GM21390 (cell line): ENCODE measurements at regions not wholly inside any gene's neighbourhood (a gene's known extent, or its start where the extent isn't known, plus 50 kb on each side); places are given as distances from the start of the nearest gene placed in this dataset.

Experiments
- ATAC-seq: cut with Tn5 transposase; IDR thresholded peaks from one replicate; pipeline ENCODE4 v1.9.1; 2021; ENCODE audit not compliant: unreplicated experiment

- ATAC-seq: no peak
Measured at GRCh38 chr18:70489571-70489970, 200.7 kb downstream of the SOCS6 start.

GRCh38 chr18:70469916-70470315 is 181.1 kb downstream of the SOCS6 start:
- no peak for ATAC-seq

- no peak for ATAC-seq
Measured at GRCh38 chr18:70468861-70469547, 180.2 kb downstream of the SOCS6 start.

GRCh38 chr18:70464343-70465114 is 175.7 kb downstream of the SOCS6 start:
- ATAC-seq: no peak

GRCh38 chr18:70463085-70463484 is 174.2 kb downstream of the SOCS6 start:
- ATAC-seq: no peak

GRCh38 chr18:70462078-70462439 is 173.2 kb downstream of the SOCS6 start:
- no peak for ATAC-seq

GRCh38 chr18:70461323-70462077 is 172.7 kb downstream of the SOCS6 start:
- no peak for ATAC-seq

GRCh38 chr18:70459731-70460130 is 170.9 kb downstream of the SOCS6 start:
- no peak for ATAC-seq

- no peak for ATAC-seq
Measured at GRCh38 chr18:70459251-70459650, 170.4 kb downstream of the SOCS6 start.

GRCh38 chr18:70457788-70458187 is 168.9 kb downstream of the SOCS6 start:
- no peak for ATAC-seq

- ATAC-seq: no peak
Measured at GRCh38 chr18:70457223-70457622, 168.4 kb downstream of the SOCS6 start.

GRCh38 chr18:70456376-70456775 is 167.5 kb downstream of the SOCS6 start:
- no peak for ATAC-seq

- ATAC-seq: no peak
Measured at GRCh38 chr18:70455731-70456130, 166.9 kb downstream of the SOCS6 start.

- ATAC-seq: peak; percentile 80
Measured at GRCh38 chr18:70454704-70455322, 166.0 kb downstream of the SOCS6 start.

GRCh38 chr18:70453058-70453775 is 164.4 kb downstream of the SOCS6 start:
- ATAC-seq: no peak

GRCh38 chr18:70452501-70452900 is 163.7 kb downstream of the SOCS6 start:
- no peak for ATAC-seq

- ATAC-seq: no peak
Measured at GRCh38 chr18:70450426-70451253, 161.8 kb downstream of the SOCS6 start.

GRCh38 chr18:70448588-70448987 is 159.7 kb downstream of the SOCS6 start:
- no peak for ATAC-seq

- ATAC-seq: no peak
Measured at GRCh38 chr18:70446063-70446462, 157.2 kb downstream of the SOCS6 start.

GRCh38 chr18:70442933-70443332 is 154.1 kb downstream of the SOCS6 start:
- ATAC-seq: no peak
